PC-3 (cell line): ENCODE measurements at regions not wholly inside any gene's neighbourhood (a gene's known extent, or its start where the extent isn't known, plus 50 kb on each side); places are given as distances from the start of the nearest gene placed in this dataset.

Experiments
- EZH2 ChIP-seq: fragments of 300-600 bp; sonication (generic); IDR thresholded peaks from one replicate; pipeline ENCODE4 v1.6.1; 2017; ENCODE audit warnings: antibody characterized with exemption, mild to moderate bottlenecking, low read length; ENCODE audit not compliant: unreplicated experiment
- EZH2phosphoT487 ChIP-seq: fragments of 300-600 bp; sonication (generic); IDR thresholded peaks from 2 replicates; pipeline ENCODE4 v1.6.1; 2018; ENCODE audit warnings: mild to moderate bottlenecking, antibody characterized with exemption, low read length, borderline replicate concordance
- TF ChIP-seq, protein P1 (sequence below): fragments of 300-600 bp; sonication (generic); conservative IDR thresholded peaks from 2 replicates; pipeline ENCODE4 v1.5.1; 2017; ENCODE audit warnings: antibody characterized with exemption, low read depth, mild to moderate bottlenecking, low read length

DNA sequence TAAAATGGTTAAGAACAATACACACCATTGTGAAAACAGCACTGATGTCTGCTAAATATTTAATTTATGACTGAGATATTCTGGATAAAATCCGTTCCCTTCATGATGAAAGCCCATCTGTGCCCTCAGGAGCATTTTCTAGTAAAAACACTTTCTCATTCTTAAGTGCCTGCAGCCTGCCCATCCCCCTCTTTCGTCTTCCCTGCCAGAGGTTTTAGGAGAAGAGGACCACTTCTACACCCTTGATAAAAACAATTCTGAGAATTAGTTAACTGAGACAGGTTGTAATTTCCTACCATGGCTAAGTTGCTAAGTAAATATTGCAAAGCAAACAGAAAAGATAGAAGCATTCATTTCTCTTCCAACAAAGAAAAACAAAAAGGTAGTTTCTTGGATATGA lies 272.6 kb downstream of the ATPSCKMT start:
- TF ChIP-seq, protein P1, sequence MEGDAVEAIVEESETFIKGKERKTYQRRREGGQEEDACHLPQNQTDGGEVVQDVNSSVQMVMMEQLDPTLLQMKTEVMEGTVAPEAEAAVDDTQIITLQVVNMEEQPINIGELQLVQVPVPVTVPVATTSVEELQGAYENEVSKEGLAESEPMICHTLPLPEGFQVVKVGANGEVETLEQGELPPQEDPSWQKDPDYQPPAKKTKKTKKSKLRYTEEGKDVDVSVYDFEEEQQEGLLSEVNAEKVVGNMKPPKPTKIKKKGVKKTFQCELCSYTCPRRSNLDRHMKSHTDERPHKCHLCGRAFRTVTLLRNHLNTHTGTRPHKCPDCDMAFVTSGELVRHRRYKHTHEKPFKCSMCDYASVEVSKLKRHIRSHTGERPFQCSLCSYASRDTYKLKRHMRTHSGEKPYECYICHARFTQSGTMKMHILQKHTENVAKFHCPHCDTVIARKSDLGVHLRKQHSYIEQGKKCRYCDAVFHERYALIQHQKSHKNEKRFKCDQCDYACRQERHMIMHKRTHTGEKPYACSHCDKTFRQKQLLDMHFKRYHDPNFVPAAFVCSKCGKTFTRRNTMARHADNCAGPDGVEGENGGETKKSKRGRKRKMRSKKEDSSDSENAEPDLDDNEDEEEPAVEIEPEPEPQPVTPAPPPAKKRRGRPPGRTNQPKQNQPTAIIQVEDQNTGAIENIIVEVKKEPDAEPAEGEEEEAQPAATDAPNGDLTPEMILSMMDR = no peak
- no peak for TF ChIP-seq EZH2
- TF ChIP-seq EZH2phosphoT487 = no peak
